OCI-LY1 (cell line): ENCODE measurements at regions not wholly inside any gene's neighbourhood (a gene's known extent, or its start where the extent isn't known, plus 50 kb on each side); places are given as distances from the start of the nearest gene placed in this dataset.

ENCODE experiments used
- EZH2 ChIP-seq: fragments of 200-600 bp; sonication (generic), shearing (Covaris generic); IDR thresholded peaks from 2 replicates; pipeline ENCODE4 v1.8.0; 2017; ENCODE audit warnings: borderline replicate concordance, mixed run types, mild to moderate bottlenecking, antibody characterized with exemption, low read length, moderate library complexity, mixed read lengths
- TF ChIP-seq, protein P1 (sequence below): fragments of 200-600 bp; sonication (generic), shearing (Covaris generic); IDR thresholded peaks from 2 replicates; pipeline ENCODE4 v1.5.1; 2017; ENCODE audit warnings: mild to moderate bottlenecking, antibody characterized with exemption, low read length, moderate library complexity, mixed read lengths

DNA sequence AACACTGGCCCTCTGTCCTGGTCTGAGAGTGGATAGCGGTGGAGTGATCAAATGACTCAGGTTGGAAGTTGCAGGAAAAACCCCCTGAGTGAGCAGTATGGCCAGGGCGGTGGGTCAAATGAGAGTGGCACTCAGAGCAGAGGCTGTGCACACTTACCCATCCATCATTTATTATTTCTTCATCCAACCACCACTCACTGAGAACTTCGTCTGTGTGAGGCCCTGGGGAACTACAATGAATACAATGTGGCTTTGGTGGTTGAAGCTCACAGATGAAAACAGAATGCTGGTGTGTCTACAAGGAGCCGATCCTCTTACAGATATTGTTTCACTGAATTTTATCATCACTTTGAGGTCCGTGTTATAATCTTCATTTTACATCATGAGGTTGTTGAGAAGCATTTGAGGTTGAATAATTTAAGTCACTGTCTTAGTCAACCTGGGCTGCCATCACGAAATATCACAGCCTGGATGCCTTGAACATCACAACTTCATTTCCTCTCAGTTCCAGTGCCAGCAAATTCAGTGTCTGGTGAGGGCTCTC is 73.4 kb upstream of the ID2 start:
- TF ChIP-seq, protein P1, sequence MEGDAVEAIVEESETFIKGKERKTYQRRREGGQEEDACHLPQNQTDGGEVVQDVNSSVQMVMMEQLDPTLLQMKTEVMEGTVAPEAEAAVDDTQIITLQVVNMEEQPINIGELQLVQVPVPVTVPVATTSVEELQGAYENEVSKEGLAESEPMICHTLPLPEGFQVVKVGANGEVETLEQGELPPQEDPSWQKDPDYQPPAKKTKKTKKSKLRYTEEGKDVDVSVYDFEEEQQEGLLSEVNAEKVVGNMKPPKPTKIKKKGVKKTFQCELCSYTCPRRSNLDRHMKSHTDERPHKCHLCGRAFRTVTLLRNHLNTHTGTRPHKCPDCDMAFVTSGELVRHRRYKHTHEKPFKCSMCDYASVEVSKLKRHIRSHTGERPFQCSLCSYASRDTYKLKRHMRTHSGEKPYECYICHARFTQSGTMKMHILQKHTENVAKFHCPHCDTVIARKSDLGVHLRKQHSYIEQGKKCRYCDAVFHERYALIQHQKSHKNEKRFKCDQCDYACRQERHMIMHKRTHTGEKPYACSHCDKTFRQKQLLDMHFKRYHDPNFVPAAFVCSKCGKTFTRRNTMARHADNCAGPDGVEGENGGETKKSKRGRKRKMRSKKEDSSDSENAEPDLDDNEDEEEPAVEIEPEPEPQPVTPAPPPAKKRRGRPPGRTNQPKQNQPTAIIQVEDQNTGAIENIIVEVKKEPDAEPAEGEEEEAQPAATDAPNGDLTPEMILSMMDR, result no peak
- no peak for TF ChIP-seq EZH2
